SU-DHL-6 (cell line): ENCODE measurements at regions not wholly inside any gene's neighbourhood (a gene's known extent, or its start where the extent isn't known, plus 50 kb on each side); places are given as distances from the start of the nearest gene placed in this dataset.

ENCODE experiments used
- H2AFZ ChIP-seq: fragments of 200-600 bp; sonication (generic); 2 replicates; pipeline ENCODE4 v1.6.1; 2014; ENCODE audit warnings: low read depth, mild to moderate bottlenecking, moderate library complexity, mixed read lengths, antibody characterized with exemption, low read length; ENCODE audit not compliant: severe bottlenecking
- H3F3A ChIP-seq: fragments of 200-600 bp; shearing (Covaris generic); 2 replicates; pipeline ENCODE4 v1.6.0; 2016; ENCODE audit warnings: antibody characterized with exemption, mild to moderate bottlenecking; ENCODE audit not compliant: insufficient read depth
- H3K27ac ChIP-seq: fragments of 200-600 bp; sonication (generic); 2 replicates; pipeline ENCODE4 v1.5.1; 2016; ENCODE audit warnings: low read depth, mild to moderate bottlenecking, low read length, moderate library complexity, mixed read lengths
- H3K27me3 ChIP-seq: fragments of 200-600 bp; sonication (generic), shearing (Covaris generic); 2 replicates; pipeline ENCODE4 v1.6.0; 2014; ENCODE audit warnings: mild to moderate bottlenecking, low read length
- H3K36me3 ChIP-seq: fragments of 200-600 bp; sonication (generic); 2 replicates; pipeline ENCODE4 v1.6.1; 2014; ENCODE audit warnings: mild to moderate bottlenecking, low read length, mixed read lengths
- H3K4me2 ChIP-seq: fragments of 300-600, 200-600 bp; shearing (Covaris generic), sonication (generic); 2 replicates; pipeline ENCODE4 v1.6.0; 2014; ENCODE audit warnings: low read length, low read depth, mild to moderate bottlenecking; ENCODE audit not compliant: poor library complexity, severe bottlenecking
- H3K4me3 ChIP-seq: fragments of 200-600 bp; sonication (generic); 2 replicates; pipeline ENCODE4 v1.5.1; 2014; ENCODE audit warnings: antibody characterized with exemption, low read length, mild to moderate bottlenecking, mixed read lengths; ENCODE audit not compliant: insufficient read depth, poor library complexity, severe bottlenecking
- H3K79me2 ChIP-seq: fragments of 200-600 bp; sonication (generic); 2 replicates; pipeline ENCODE4 v1.6.1; 2014; ENCODE audit warnings: mild to moderate bottlenecking, low read length, moderate library complexity; ENCODE audit not compliant: insufficient read depth
- H3K9ac ChIP-seq: fragments of 200-600 bp; sonication (generic); 2 replicates; pipeline ENCODE4 v1.7.0; 2014; ENCODE audit warnings: mild to moderate bottlenecking, low read length
- H3K9me2 ChIP-seq: fragments of 200-600 bp; sonication (generic); replicated peaks from 2 replicates; pipeline ENCODE4 v1.6.1; 2014; ENCODE audit warnings: low read length; ENCODE audit not compliant: insufficient read depth
- H3K9me3 ChIP-seq: fragments of 200-600 bp; sonication (generic); 2 replicates; pipeline ENCODE4 v1.6.1; 2014; ENCODE audit warnings: low read length, mixed read lengths; ENCODE audit not compliant: insufficient read depth
- H4K20me1 ChIP-seq: fragments of 200-600 bp; sonication (generic); 2 replicates; pipeline ENCODE4 v1.6.1; 2014; ENCODE audit warnings: low read depth, mild to moderate bottlenecking, antibody characterized with exemption, low read length, moderate library complexity, mixed read lengths
- CTCF ChIP-seq: fragments of 200-600 bp; sonication (generic); IDR thresholded peaks from one replicate; pipeline ENCODE4 v1.5.1; 2017; ENCODE audit warnings: antibody characterized with exemption, mild to moderate bottlenecking, low read length, moderate library complexity; ENCODE audit not compliant: insufficient read depth, poor library complexity, severe bottlenecking
- EZH2phosphoT487 ChIP-seq: fragments of 200-600 bp; sonication (generic), shearing (Covaris generic); conservative IDR thresholded peaks from 2 replicates; pipeline ENCODE4 v1.6.1; 2018; ENCODE audit warnings: mild to moderate bottlenecking, antibody characterized with exemption, low read length, moderate library complexity, mixed read lengths

DNA sequence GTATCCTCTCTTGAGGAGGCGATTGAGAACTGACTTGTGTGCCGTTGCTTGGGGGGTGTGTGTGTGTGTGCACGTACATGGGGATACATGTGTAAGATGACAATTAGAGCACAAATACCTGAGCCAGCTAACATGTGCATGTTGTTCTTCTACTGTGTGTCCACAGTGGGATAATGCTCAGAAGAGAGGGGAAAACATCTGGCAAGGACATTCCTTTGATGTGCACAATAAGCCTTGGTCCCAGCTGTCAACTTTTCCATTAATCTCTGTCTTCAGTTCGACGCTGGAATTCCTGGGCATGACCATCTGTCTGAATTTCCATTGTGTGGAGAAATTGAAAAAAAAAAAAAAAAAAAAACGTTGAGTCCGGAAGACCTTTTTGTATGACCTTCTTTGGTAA, 592.0 kb upstream of the GALNTL6 start:
- Histone ChIP-seq H3K36me3 (no peaks in the 10 kb centered on the region), H3K9me2 (no peaks in the 10 kb centered on the region), H3K4me2 (no peak overlapping the region), H4K20me1 (no peaks in the 10 kb centered on the region), H3K27me3 (no peaks in the 10 kb centered on the region), H3K79me2 (no peaks in the 10 kb centered on the region), H3K9ac (no peak overlapping the region), H3K27ac (no peak overlapping the region), H3K4me3 (no peak overlapping the region), H3K9me3 (no peaks in the 10 kb centered on the region), H3F3A (no peaks in the 10 kb centered on the region), H2AFZ (no peak overlapping the region)
- TF ChIP-seq CTCF (no peak), EZH2phosphoT487 (no peak)

GRCh38 chr4:171203425-171203824, 609.8 kb upstream of the GALNTL6 start:
- Histone ChIP-seq H3K79me2 (no peaks in the 10 kb centered on the region), H3K4me3 (no peak overlapping the region), H3K4me2 (no peak overlapping the region), H3K9me2 (no peaks in the 10 kb centered on the region), H3K27ac (no peak overlapping the region), H3K27me3 (no peaks in the 10 kb centered on the region), H3K9me3 (no peaks in the 10 kb centered on the region), H2AFZ (no peak overlapping the region), H4K20me1 (no peaks in the 10 kb centered on the region), H3F3A (no peaks in the 10 kb centered on the region), H3K36me3 (no peaks in the 10 kb centered on the region), H3K9ac (no peak overlapping the region)
- TF ChIP-seq EZH2phosphoT487 (no peak), CTCF (no peak)

- H4K20me1 ChIP-seq = no peaks in the 10 kb centered on the region
- H2AFZ ChIP-seq = no peak overlapping the region
- TF ChIP-seq EZH2phosphoT487 = no peak
- TF ChIP-seq CTCF = no peak
- H3K27ac ChIP-seq = no peak overlapping the region
- no peaks in the 10 kb centered on the region for H3F3A ChIP-seq
- no peaks in the 10 kb centered on the region for H3K9me2 ChIP-seq
- no peaks in the 10 kb centered on the region for H3K27me3 ChIP-seq
- H3K79me2 ChIP-seq = no peaks in the 10 kb centered on the region
- H3K4me2 ChIP-seq = no peak overlapping the region
- H3K9me3 ChIP-seq = no peaks in the 10 kb centered on the region
- no peak overlapping the region for H3K9ac ChIP-seq
- no peak overlapping the region for H3K4me3 ChIP-seq
- no peaks in the 10 kb centered on the region for H3K36me3 ChIP-seq
Measured at GRCh38 chr4:171202908-171203307, 610.3 kb upstream of the GALNTL6 start.

DNA sequence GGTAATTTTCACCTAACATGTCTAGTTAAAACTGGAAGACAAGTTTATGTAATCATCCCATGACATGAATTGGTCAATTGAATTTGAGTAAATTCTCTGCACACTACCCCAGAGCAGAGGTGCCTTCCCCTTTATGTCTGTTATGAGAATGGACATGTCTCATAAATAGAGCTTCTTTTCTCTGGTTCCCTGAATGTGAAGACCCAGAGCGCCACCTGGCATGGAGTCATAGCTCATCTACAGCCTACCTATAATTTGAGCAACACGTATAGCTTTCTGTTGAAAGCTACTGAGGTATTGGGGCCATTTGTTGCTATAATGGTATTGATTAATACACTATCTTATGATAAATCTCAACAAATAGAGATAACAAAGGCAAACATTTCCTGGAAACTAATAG, 626.5 kb upstream of the GALNTL6 start:
- Histone ChIP-seq H3K4me2 (no peak overlapping the region), H3K9me3 (no peaks in the 10 kb centered on the region), H3K27me3 (no peaks in the 10 kb centered on the region), H3K79me2 (no peaks in the 10 kb centered on the region), H4K20me1 (no peaks in the 10 kb centered on the region), H2AFZ (no peak overlapping the region), H3K36me3 (no peaks in the 10 kb centered on the region), H3K9me2 (no peaks in the 10 kb centered on the region), H3F3A (no peaks in the 10 kb centered on the region), H3K27ac (no peak overlapping the region), H3K4me3 (no peak overlapping the region), H3K9ac (no peak overlapping the region)
- TF ChIP-seq CTCF (no peak), EZH2phosphoT487 (no peak)
